GM12878 (cell line): ENCODE measurements at regions not wholly inside any gene's neighbourhood (a gene's known extent, or its start where the extent isn't known, plus 50 kb on each side); places are given as distances from the start of the nearest gene placed in this dataset.

Source experiments
- ATAC-seq: fragments of 200-7000 bp; cut with Tn5 transposase; 3 replicates; pipeline ENCODE4 v1.9.1; 2020; ENCODE audit warnings: mild to moderate bottlenecking, moderate library complexity
- BruUV-seq: library from RNA; stranded (reverse); fragments of 400-500 nt; replicated peaks from 2 replicates; lab custom pipeline; 2021; lab: Mats Ljungman, UMichigan
- CTCF ChIA-PET: fragments of 300-600 bp; sonication (Branson Sonifier 250); formaldehyde crosslinking; extraction: SDS; loops from one replicate; lab custom pipeline; 2021; ENCODE audit warnings: inconsistent platforms; lab: Yijun Ruan, JAX
- POLR2A ChIA-PET: fragments of 350-600 bp; formaldehyde crosslinking; extraction: SDS; loops from one replicate; lab custom pipeline; 2021; ENCODE audit warnings: inconsistent platforms; lab: Charles Lee
- RAD21 ChIA-PET: fragments of 300-600 bp; sonication (Branson Sonifier 250); formaldehyde crosslinking; loops from one replicate; lab custom pipeline; 2023; ENCODE audit warnings: antibody characterized with exemption; ENCODE audit not compliant: unreplicated experiment; lab: Charles Lee
- SMC1A ChIA-PET: fragments of 300-600 bp; sonication (Branson Sonifier 250); formaldehyde crosslinking; loops from one replicate; lab custom pipeline; 2023; ENCODE audit not compliant: unreplicated experiment, uncharacterized antibody; lab: Charles Lee
- DNase-seq: peaks from one replicate; pipeline ENCODE4 v3.0.0-alpha.2; 2011; ENCODE audit warnings: low read depth, low spot score
- FAIRE-seq: peaks from 3 replicates; lab custom pipeline; 2011; peaks lifted over from hg19 to GRCh38; lab: Jason Lieb, UNC
- H2AFZ ChIP-seq: 2 replicates; pipeline ENCODE4 v1.6.0; 2011; ENCODE audit warnings: low read depth, low read length, control low read depth; ENCODE audit not compliant: control insufficient read depth
- H3K27ac ChIP-seq: 2 replicates; pipeline ENCODE4 v1.5.1; 2011; ENCODE audit warnings: control low read depth; ENCODE audit not compliant: control insufficient read depth, insufficient read depth
- H3K27me3 ChIP-seq, 2 experiments: replicated peaks in 1 of 2; 2 replicates each; pipeline versions ENCODE4 v1.6.0 to v1.6.1; 2011; ENCODE audit warnings: low read length in 1 of 2; ENCODE audit not compliant: control insufficient read depth in 2 of 2, insufficient read depth in 2 of 2
- H3K36me3 ChIP-seq, 2 experiments: 2 replicates each; pipeline ENCODE4 v1.5.1; 2011; ENCODE audit warnings: low read length in 1 of 2; ENCODE audit not compliant: control insufficient read depth in 2 of 2, insufficient read depth in 2 of 2
- H3K4me1 ChIP-seq: 2 replicates; pipeline ENCODE4 v1.6.1; 2011; ENCODE audit warnings: mild to moderate bottlenecking, low read length, moderate library complexity, mixed read lengths; ENCODE audit not compliant: control insufficient read depth, insufficient read depth
- H3K4me2 ChIP-seq: 2 replicates; pipeline ENCODE4 v1.6.0; 2011; ENCODE audit warnings: control low read depth; ENCODE audit not compliant: control insufficient read depth, insufficient read depth
- H3K4me3 ChIP-seq: fragments of 200-600 bp; sonication (generic); 2 replicates; pipeline ENCODE4 v1.5.1; 2016
- H3K79me2 ChIP-seq: 2 replicates; pipeline ENCODE4 v1.6.0; 2011; ENCODE audit warnings: low read length; ENCODE audit not compliant: control insufficient read depth, insufficient read depth
- H3K9ac ChIP-seq: 2 replicates; pipeline ENCODE4 v1.8.0; 2011; ENCODE audit warnings: low read length, control low read depth, mixed read lengths; ENCODE audit not compliant: control insufficient read depth, insufficient read depth
- H3K9me3 ChIP-seq: replicated peaks from 3 replicates; pipeline ENCODE4 v1.5.1; 2011; ENCODE audit warnings: mild to moderate bottlenecking, low read length; ENCODE audit not compliant: control insufficient read depth, insufficient read depth
- H4K20me1 ChIP-seq: 2 replicates; pipeline ENCODE4 v1.6.0; 2011; ENCODE audit not compliant: control insufficient read depth, insufficient read depth
- ATF3 ChIP-seq: IDR thresholded peaks from 2 replicates; pipeline ENCODE4 v1.6.1; 2011; ENCODE audit warnings: low read depth, mild to moderate bottlenecking, low read length, moderate library complexity, borderline replicate concordance; ENCODE audit errors: extremely low read depth
- CBX3 ChIP-seq: fragments of 200-600 bp; sonication (generic); IDR thresholded peaks from 2 replicates; pipeline ENCODE4 v1.6.1; 2016; ENCODE audit warnings: low read depth, borderline replicate concordance
- EGR1 ChIP-seq, 2 experiments: IDR thresholded peaks; 1 replicate in 1 of 2; 2 replicates in 1 of 2; pipeline ENCODE4 v1.6.1; 2011 to 2012; ENCODE audit warnings: low read depth in 2 of 2, low read length in 2 of 2, borderline replicate concordance in 1 of 2, mild to moderate bottlenecking in 1 of 2, moderate library complexity in 1 of 2
- HDAC6 ChIP-seq: fragments of 200-600 bp; sonication (generic); IDR thresholded peaks from one replicate; pipeline ENCODE4 v1.8.0; 2017; ENCODE audit warnings: antibody characterized with exemption; ENCODE audit not compliant: unreplicated experiment
- HDGF ChIP-seq: fragments of 450-650 bp; IDR thresholded peaks from 2 replicates; pipeline ENCODE4 v1.6.1; 2016; ENCODE audit warnings: antibody characterized with exemption
- MEF2A ChIP-seq: IDR thresholded peaks from 2 replicates; pipeline ENCODE4 v1.6.1; 2011; ENCODE audit warnings: low read depth, mild to moderate bottlenecking, low read length, moderate library complexity; ENCODE audit not compliant: insufficient read depth
- MTA3 ChIP-seq: IDR thresholded peaks from 2 replicates; pipeline ENCODE4 v1.6.1; 2012; ENCODE audit warnings: low read length, inconsistent platforms, borderline replicate concordance
- MXI1 ChIP-seq: fragments of 150-350 bp; IDR thresholded peaks from 2 replicates; pipeline ENCODE4 v1.6.1; 2011; ENCODE audit warnings: low read depth, mild to moderate bottlenecking, inconsistent platforms, low read length, improper control_type of control experiment
- MYB ChIP-seq: fragments of 150-350 bp; IDR thresholded peaks from 2 replicates; pipeline ENCODE4 v1.6.1; 2014; ENCODE audit warnings: mild to moderate bottlenecking, low read depth, low read length, borderline replicate concordance
- NFXL1 ChIP-seq: fragments of 450-650 bp; IDR thresholded peaks from 2 replicates; pipeline ENCODE4 v1.6.1; 2017; ENCODE audit warnings: antibody characterized with exemption, mild to moderate bottlenecking, borderline replicate concordance
- PAX8 ChIP-seq: fragments of 450-650 bp; IDR thresholded peaks from 2 replicates; pipeline ENCODE4 v1.6.1; 2017; ENCODE audit warnings: mild to moderate bottlenecking, moderate library complexity
- RBBP5 ChIP-seq: fragments of 200-600 bp; sonication (generic); conservative IDR thresholded peaks from 2 replicates; pipeline ENCODE4 v1.6.1; 2016
- SIN3A ChIP-seq: IDR thresholded peaks from 2 replicates; pipeline ENCODE4 v1.6.1; 2012; ENCODE audit warnings: low read depth, low read length, improper control_type of control experiment
- SREBF1 ChIP-seq: IDR thresholded peaks from 2 replicates; pipeline ENCODE4 v1.6.1; 2012; ENCODE audit warnings: mild to moderate bottlenecking, low read length
- ZNF207 ChIP-seq: fragments of 450-650 bp; IDR thresholded peaks from 2 replicates; pipeline ENCODE4 v1.6.1; 2014; ENCODE audit warnings: antibody characterized with exemption, mild to moderate bottlenecking, borderline replicate concordance
- ZNF24 ChIP-seq: fragments of 450-650 bp; IDR thresholded peaks from 2 replicates; pipeline ENCODE4 v1.6.1; 2017; ENCODE audit warnings: antibody characterized with exemption, mild to moderate bottlenecking
- WGBS: methylation state at CpG from one replicate; pipeline ENCODE4 v1.1.6; 2016; ENCODE audit warnings: low lambda C conversion rate; ENCODE audit not compliant: insufficient replicate concordance, insufficient coverage; ENCODE audit errors: missing lambda C conversion rate; 5-methylcytosine and 5-hydroxymethylcytosine counted together
- in situ Hi-C: fragments of 300-500 bp; cut with MboI; formaldehyde crosslinking; loops from 9 replicates; pipeline ENCODE4 v1.14.3; 2018; ENCODE audit warnings: mixed read lengths
- intact Hi-C: fragments of 100-400 bp; cut with micrococcal nuclease; formaldehyde crosslinking; loops from one replicate; pipeline ENCODE4 v1.14.2; 2022; ENCODE audit not compliant: unreplicated experiment
- TF ChIP-seq, protein P1 (sequence below): fragments of 450-650 bp; IDR thresholded peaks from 2 replicates; pipeline ENCODE4 v1.6.1; 2018; ENCODE audit warnings: borderline replicate concordance, mild to moderate bottlenecking; ENCODE audit not compliant: partially characterized antibody

GRCh38 chr15:72859017-72859756 lies 75.6 kb upstream of the ADPGK start:
- ChIA-PET CTCF (no interaction called here), POLR2A (no interaction called here), RAD21 (no interaction called here)
- Histone ChIP-seq H3K36me3 (no peaks in the 10 kb centered on the region), H3K27ac (no peak overlapping the region), H3K4me2 (no peak overlapping the region), H3K9ac (no peak overlapping the region), H3K79me2 (no peaks in the 10 kb centered on the region), H3K4me3 (no peak overlapping the region), H3K9me3 (no peaks in the 10 kb centered on the region), H3K4me1 (no peaks in the 10 kb centered on the region)
- WGBS = 21% methylated on average over 10 of the region's 10 CpGs
- FAIRE-seq (no peak), ATAC-seq (no peak)
- intact Hi-C loops (no loop called here), in situ Hi-C loops (no loop called here)
- TF ChIP-seq MYB = no peak
- TF ChIP-seq, all 136 proteins: peak for 0
- BruUV-seq = no TSS peak
- no peak overlapping the region for H2AFZ ChIP-seq
- no peak for DNase-seq
- H4K20me1 ChIP-seq = no peaks in the 10 kb centered on the region
- H3K27me3 ChIP-seq = no peaks in the 10 kb centered on the region; a peak in 1 of 4 replicates
- SMC1A ChIA-PET = no interaction called here

GRCh38 chr15:72858205-72858604 lies 74.6 kb upstream of the ADPGK start:
- BruUV-seq = no TSS peak
- Histone ChIP-seq H3K79me2 (no peaks in the 10 kb centered on the region), H3K36me3 (no peaks in the 10 kb centered on the region), H3K9me3 (no peaks in the 10 kb centered on the region), H3K27ac (no peak overlapping the region), H4K20me1 (no peaks in the 10 kb centered on the region), H3K4me3 (no peak overlapping the region), H3K4me2 (no peak overlapping the region), H3K27me3 (no peaks in the 10 kb centered on the region; a peak in 1 of 4 replicates), H3K9ac (no peak overlapping the region), H2AFZ (no peak overlapping the region), H3K4me1 (no peaks in the 10 kb centered on the region)
- in situ Hi-C loops = no loop called here
- ATAC-seq (no peak), DNase-seq (no peak), FAIRE-seq (no peak)
- SMC1A ChIA-PET = no interaction called here
- CTCF ChIA-PET = no interaction called here
- intact Hi-C loops = no loop called here
- WGBS = 0% methylated on average over 2 of the region's 2 CpGs
- RAD21 ChIA-PET = no interaction called here
- POLR2A ChIA-PET = no interaction called here
- TF ChIP-seq CBX3 (no peak), PAX8 (no peak), RBBP5 (no peak), ATF3 (no peak), MEF2A (no peak), ZNF24 (no peak), ZNF207 (no peak), HDAC6 (no peak), SREBF1 (no peak), HDGF (no peak), SIN3A (no peak), NFXL1 (no peak), MXI1 (no peak), MTA3 (no peak), EGR1 (IDR thresholded peaks at IDR 0.05; ENCODE audit: borderline replicate concordance in 1 of 2, low read depth in 2 of 2, low read length in 2 of 2) (no peak)
- TF ChIP-seq, protein P1, sequence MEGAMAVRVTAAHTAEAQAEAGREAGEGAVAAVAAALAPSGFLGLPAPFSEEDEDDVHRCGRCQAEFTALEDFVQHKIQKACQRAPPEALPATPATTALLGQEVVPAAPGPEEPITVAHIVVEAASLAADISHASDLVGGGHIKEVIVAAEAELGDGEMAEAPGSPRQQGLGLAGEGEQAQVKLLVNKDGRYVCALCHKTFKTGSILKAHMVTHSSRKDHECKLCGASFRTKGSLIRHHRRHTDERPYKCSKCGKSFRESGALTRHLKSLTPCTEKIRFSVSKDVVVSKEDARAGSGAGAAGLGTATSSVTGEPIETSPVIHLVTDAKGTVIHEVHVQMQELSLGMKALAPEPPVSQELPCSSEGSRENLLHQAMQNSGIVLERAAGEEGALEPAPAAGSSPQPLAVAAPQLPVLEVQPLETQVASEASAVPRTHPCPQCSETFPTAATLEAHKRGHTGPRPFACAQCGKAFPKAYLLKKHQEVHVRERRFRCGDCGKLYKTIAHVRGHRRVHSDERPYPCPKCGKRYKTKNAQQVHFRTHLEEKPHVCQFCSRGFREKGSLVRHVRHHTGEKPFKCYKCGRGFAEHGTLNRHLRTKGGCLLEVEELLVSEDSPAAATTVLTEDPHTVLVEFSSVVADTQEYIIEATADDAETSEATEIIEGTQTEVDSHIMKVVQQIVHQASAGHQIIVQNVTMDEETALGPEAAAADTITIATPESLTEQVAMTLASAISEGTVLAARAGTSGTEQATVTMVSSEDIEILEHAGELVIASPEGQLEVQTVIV = no peak
